Spleen (tissue), 11 donors: ENCODE measurements at regions not wholly inside any gene's neighbourhood (a gene's known extent, or its start where the extent isn't known, plus 50 kb on each side); places are given as distances from the start of the nearest gene placed in this dataset.
"Not testable (repeated sequence)": the region's sequence is repeated elsewhere in the genome, so short reads cannot be mapped to it uniquely, and the experiment has no call there.

ENCODE experiments used
- DNase-seq: peaks from one replicate; pipeline ENCODE4 v3.0.0-alpha.2; 2020
- H3K27ac ChIP-seq, 8 donors: fragments of 200-600 bp; sonication (generic) in 7 of 8; 1 replicate in 4 of 8; 2 replicates in 4 of 8; pipeline versions ENCODE4 v1.5.0 to v1.8.0; 2016 to 2021; ENCODE audit warnings: inconsistent platforms in 4 of 8, mild to moderate bottlenecking in 4 of 8, moderate library complexity in 1 of 8
- H3K27me3 ChIP-seq, 7 donors: fragments of 200-600 bp; sonication (generic) in 6 of 7; replicated peaks in 1 of 7; 1 replicate in 4 of 7; 2 replicates in 3 of 7; pipeline versions ENCODE4 v1.5.0 to v1.8.0; 2016 to 2021; ENCODE audit warnings: inconsistent platforms in 3 of 7, mild to moderate bottlenecking in 1 of 7
- H3K36me3 ChIP-seq, 6 donors: fragments of 200-600 bp; sonication (generic) in 5 of 6; 1 replicate in 4 of 6; 2 replicates in 2 of 6; pipeline versions ENCODE4 v1.5.0 to v1.8.0; 2016 to 2021; ENCODE audit warnings: inconsistent platforms in 2 of 6
- H3K4me1 ChIP-seq, 6 donors: fragments of 200-600 bp; sonication (generic) in 5 of 6; 1 replicate in 3 of 6; 2 replicates in 3 of 6; pipeline versions ENCODE4 v1.5.0 to v1.8.0; 2016 to 2021; ENCODE audit warnings: inconsistent platforms in 3 of 6
- H3K4me3 ChIP-seq, 8 donors: fragments of 200-600 bp; sonication (generic) in 7 of 8; 1 replicate in 4 of 8; 2 replicates in 4 of 8; pipeline versions ENCODE4 v1.5.0 to v1.8.0; 2016 to 2021; ENCODE audit warnings: inconsistent platforms in 4 of 8, mild to moderate bottlenecking in 4 of 8, moderate library complexity in 2 of 8
- H3K9me3 ChIP-seq, 8 donors: fragments of 200-600 bp; sonication (generic) in 7 of 8; 1 replicate in 4 of 8; 2 replicates in 4 of 8; pipeline versions ENCODE4 v1.5.0 to v1.8.0; 2016 to 2021; ENCODE audit warnings: inconsistent platforms in 4 of 8
- POLR2A ChIP-seq, 3 donors: fragments of 450-650 bp; IDR thresholded peaks; one replicate each; pipeline ENCODE4 v1.5.1; 2017; ENCODE audit warnings: antibody characterized with exemption in 3 of 3, mild to moderate bottlenecking in 1 of 3
- POLR2AphosphoS5 ChIP-seq, 3 donors: sonication (generic); formaldehyde crosslinking; IDR thresholded peaks; one replicate each; pipeline ENCODE4 v1.5.1; 2017; ENCODE audit warnings: antibody characterized with exemption in 3 of 3
- WGBS, 5 donors: extraction: QIAGEN DNeasy Blood & Tissue Kit in 3 of 5; methylation state at CpG; one replicate each; pipeline versions ENCODE4 v1.1.5 to v1.1.7; 2013 to 2018; 5-methylcytosine and 5-hydroxymethylcytosine counted together
- intact Hi-C: fragments of 100-400 bp; cut with DNase I; formaldehyde crosslinking; loops from one replicate; pipeline ENCODE4 v1.15.0; 2023; ENCODE audit warnings: low total_unique reads
- TF ChIP-seq, protein P1 (sequence below), 11 experiments: fragments of 200-600 bp in 7 of 11; fragments of 450-650 bp in 4 of 11; sonication (generic) in 4 of 11; IDR thresholded peaks in 8 of 11; conservative IDR thresholded peaks in 3 of 11; 1 replicate in 7 of 11; 2 replicates in 4 of 11; pipeline versions ENCODE4 v1.4.0 to v1.8.0; 2016 to 2021; ENCODE audit warnings: antibody characterized with exemption in 11 of 11, inconsistent platforms in 4 of 11, mild to moderate bottlenecking in 1 of 11
- donor health status: healthy with polysubstance abuse.
- donor health status: DM: no; HTN: no; CAD: no; lungs with moderate emphysema.
- donor health status: DM: no; HTN: no; CAD: no.
- donor health status: Bipolar disorder and iron deficiency.
- donor health status: healthy.
- donor health status: DM: no; HTN: no; CAD: no.
- donor health status: DM: yes; HTN: yes; CAD: no.

DNA sequence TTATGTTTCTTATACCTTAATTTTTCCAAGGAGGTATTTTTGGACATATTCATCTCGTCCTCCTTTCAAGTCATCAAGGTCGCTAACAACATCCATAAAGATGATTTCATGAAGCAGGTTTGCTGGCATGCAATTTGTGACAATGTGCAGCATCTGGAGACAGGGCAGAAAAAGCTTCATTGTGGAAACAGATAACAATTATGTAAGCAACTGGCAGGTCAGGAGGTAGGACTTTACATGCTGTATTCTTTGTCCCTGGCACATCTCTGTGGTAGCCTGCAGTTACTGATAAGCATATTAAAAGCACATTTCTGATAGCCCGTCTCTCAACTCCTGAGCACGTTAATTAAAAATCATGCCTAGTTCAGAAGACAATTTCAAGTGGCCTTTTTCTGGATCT is 156.8 kb downstream of the LEPR start:
- Histone ChIP-seq H3K4me1 (no peaks in the 10 kb centered on the region), H3K9me3 (no peaks in the 10 kb centered on the region), H3K4me3 (no peak overlapping the region), H3K27me3 (no peaks in the 10 kb centered on the region), H3K27ac (no peak overlapping the region), H3K36me3 (no peaks in the 10 kb centered on the region)
- no peak for DNase-seq
- no peak for TF ChIP-seq POLR2A (IDR thresholded peaks at IDR 0.05)
- intact Hi-C loops: no loop called here
- 80 to 89% (median 80%) methylated on average over 4 of the region's 4 CpGs for WGBS, 5 donors

DNA sequence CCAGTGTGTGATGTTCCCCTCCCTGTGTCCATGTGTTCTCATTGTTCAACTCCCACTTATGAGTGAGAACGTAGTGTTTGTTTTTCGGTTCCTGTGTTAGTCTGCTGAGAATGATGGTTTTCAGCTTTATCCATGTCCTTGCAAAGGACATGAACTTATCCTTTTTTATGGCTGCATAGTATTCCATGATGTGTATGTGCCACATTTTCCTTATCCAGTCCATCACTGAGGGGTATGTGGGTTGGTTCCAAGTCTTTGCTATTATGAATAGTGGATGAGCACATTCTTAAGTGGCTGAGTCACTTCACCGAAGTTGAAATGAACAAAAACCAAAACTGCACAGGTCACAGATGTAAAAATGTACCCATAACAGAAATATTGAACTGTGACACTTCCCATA is 157.5 kb downstream of the LEPR start:
- intact Hi-C loops, DNase-seq, H3K4me3 ChIP-seq, H3K27ac ChIP-seq, H3K36me3 ChIP-seq, H3K4me1 ChIP-seq, H3K9me3 ChIP-seq, H3K27me3 ChIP-seq: not testable (repeated sequence)
- 87 to 96% (median 92%) methylated on average over 3 of the region's 3 CpGs for WGBS, 5 donors

DNA sequence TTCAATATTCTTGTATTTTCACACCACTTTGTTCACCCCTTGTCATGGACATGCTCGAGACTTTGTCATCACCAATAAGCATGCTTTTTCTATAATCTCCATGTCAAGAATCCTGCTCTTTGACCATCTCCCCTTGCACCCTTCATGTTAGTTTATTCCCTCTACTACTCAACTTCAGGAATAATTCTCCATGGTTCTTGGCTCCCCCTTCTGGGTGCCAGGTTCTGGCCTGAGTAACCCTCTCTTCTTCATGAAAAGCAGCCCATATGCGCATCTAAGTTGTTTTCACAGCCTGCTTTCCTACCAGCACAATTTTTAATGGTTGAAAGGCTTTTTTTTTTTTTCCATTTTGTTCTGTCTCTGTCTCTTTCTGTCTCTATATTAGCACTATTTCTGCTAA is 160.7 kb downstream of the LEPR start:
- 57 to 86% (median 77%) methylated on average over 2 of the region's 2 CpGs for WGBS, 5 donors
- no peak for TF ChIP-seq POLR2AphosphoS5 (IDR thresholded peaks at IDR 0.05)
- no peak for TF ChIP-seq POLR2A (IDR thresholded peaks at IDR 0.05)
- TF ChIP-seq, protein P1, sequence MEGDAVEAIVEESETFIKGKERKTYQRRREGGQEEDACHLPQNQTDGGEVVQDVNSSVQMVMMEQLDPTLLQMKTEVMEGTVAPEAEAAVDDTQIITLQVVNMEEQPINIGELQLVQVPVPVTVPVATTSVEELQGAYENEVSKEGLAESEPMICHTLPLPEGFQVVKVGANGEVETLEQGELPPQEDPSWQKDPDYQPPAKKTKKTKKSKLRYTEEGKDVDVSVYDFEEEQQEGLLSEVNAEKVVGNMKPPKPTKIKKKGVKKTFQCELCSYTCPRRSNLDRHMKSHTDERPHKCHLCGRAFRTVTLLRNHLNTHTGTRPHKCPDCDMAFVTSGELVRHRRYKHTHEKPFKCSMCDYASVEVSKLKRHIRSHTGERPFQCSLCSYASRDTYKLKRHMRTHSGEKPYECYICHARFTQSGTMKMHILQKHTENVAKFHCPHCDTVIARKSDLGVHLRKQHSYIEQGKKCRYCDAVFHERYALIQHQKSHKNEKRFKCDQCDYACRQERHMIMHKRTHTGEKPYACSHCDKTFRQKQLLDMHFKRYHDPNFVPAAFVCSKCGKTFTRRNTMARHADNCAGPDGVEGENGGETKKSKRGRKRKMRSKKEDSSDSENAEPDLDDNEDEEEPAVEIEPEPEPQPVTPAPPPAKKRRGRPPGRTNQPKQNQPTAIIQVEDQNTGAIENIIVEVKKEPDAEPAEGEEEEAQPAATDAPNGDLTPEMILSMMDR (IDR thresholded peaks at IDR 0.05 in 8 of 11, conservative IDR thresholded peaks at IDR 0.05 in 3 of 11): no peak

DNA sequence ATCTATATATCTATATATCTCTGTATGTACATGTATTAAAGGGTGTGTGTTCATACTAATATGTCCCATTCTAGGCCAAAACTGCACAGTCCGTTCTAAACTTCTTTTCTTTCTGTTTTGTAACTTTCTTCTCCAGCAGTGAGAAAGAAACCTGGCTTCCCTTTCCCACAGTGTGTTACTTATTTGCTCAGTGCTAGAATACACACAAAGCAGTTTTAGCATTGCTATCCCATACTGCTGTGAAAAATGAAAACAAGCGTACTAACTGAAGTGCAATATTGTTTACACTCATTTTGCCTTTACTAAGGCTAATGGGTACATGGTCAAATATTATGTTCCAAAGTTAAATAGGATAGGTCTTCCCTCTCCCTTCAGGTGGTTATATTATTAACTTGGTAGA is 163.9 kb downstream of the LEPR start:
- no peaks in the 10 kb centered on the region for H3K4me1 ChIP-seq
- H3K27me3 ChIP-seq: no peaks in the 10 kb centered on the region
- TF ChIP-seq, protein P1 (IDR thresholded peaks at IDR 0.05 in 8 of 11, conservative IDR thresholded peaks at IDR 0.05 in 3 of 11): no peak
- TF ChIP-seq POLR2A (IDR thresholded peaks at IDR 0.05) (no peak), POLR2AphosphoS5 (IDR thresholded peaks at IDR 0.05) (no peak)
- H3K27ac ChIP-seq: no peak overlapping the region
- H3K9me3 ChIP-seq: peaks cover 0 to 15% (median 11%) of the 10 kb centered on the region in 8 donors
- DNase-seq: no peak
- H3K36me3 ChIP-seq: no peaks in the 10 kb centered on the region
- H3K4me3 ChIP-seq: no peak overlapping the region
- intact Hi-C loops: no loop called here
- WGBS, 5 donors: 88 to 97% (median 94%) methylated on average over 2 of the region's 2 CpGs

More for the DNA sequence above, 160.7 kb downstream of the LEPR start:
- H3K36me3 ChIP-seq: no peaks in the 10 kb centered on the region
- no peak for DNase-seq
- intact Hi-C loops: no loop called here
- H3K4me3 ChIP-seq: no peak overlapping the region
- H3K4me1 ChIP-seq: no peaks in the 10 kb centered on the region
- no peak overlapping the region for H3K27ac ChIP-seq
- H3K9me3 ChIP-seq: peaks cover 0 to 15% (median 11%) of the 10 kb centered on the region in 8 donors
- no peaks in the 10 kb centered on the region for H3K27me3 ChIP-seq

DNA sequence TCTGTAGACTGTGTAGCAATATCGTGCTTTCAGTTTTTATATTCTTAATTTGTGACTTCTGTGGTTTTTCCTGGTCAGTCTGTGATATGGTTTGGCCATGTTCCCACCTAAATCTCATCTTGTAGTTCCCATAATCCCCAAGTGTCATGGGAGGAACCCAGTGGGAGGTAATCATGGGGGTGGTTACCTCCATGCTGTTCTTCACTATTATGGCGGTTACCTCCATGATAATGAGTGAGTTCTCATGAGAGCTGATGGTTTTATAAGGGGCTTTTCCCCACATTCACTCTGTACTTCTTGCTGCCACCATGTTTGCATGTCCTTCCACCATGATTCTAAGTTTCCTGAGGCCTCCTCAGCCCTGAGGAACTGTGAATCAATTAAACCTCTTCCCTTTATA is 169.8 kb downstream of the LEPR start:
- 89 to 95% (median 89%) methylated on average over 2 of the region's 2 CpGs for WGBS, 5 donors
- H3K4me1 ChIP-seq: no peaks in the 10 kb centered on the region
- DNase-seq: no peak
- H3K9me3 ChIP-seq: no peaks in the 10 kb centered on the region
- TF ChIP-seq POLR2A (IDR thresholded peaks at IDR 0.05) (no peak), POLR2AphosphoS5 (IDR thresholded peaks at IDR 0.05) (no peak)
- TF ChIP-seq, protein P1 (IDR thresholded peaks at IDR 0.05 in 8 of 11, conservative IDR thresholded peaks at IDR 0.05 in 3 of 11): no peak
- intact Hi-C loops: no loop called here
- no peak overlapping the region for H3K27ac ChIP-seq
- H3K27me3 ChIP-seq: no peaks in the 10 kb centered on the region
- H3K4me3 ChIP-seq: no peak overlapping the region
- H3K36me3 ChIP-seq: no peaks in the 10 kb centered on the region
